Right hindlimb (tissue), 1 donor: ENCODE measurements at regions not wholly inside any gene's neighbourhood (a gene's known extent, or its start where the extent isn't known, plus 50 kb on each side); places are given as distances from the start of the nearest gene placed in this dataset.
"Not testable (repeated sequence)": the region's sequence is repeated elsewhere in the genome, so short reads cannot be mapped to it uniquely, and the experiment has no call there.

Experiments
- DNase-seq: peaks from one replicate; pipeline ENCODE4 v3.0.0-alpha.2; 2018

DNA sequence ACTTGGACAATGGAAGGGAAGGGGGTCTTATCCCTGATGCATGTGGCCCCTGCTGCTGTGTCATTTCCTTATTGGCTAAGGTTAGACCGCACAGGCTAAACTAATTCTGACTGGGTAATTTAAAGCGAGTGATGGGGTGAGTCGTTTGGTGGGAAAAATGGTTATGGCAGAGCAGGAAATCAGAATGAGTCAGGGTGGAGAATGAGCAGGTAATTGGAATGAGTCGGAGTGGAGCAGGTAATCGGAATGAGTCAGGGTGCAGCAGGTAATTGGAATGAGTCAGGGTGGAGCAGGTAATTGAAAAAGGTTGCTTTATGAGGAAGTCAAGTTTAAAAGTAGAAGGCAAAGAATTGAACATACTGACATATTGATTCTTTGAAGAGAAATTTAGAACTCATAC is 901.0 kb downstream of the DSC3 start:
- DNase-seq = not testable (repeated sequence)

- DNase-seq = no peak
These were observed 902.8 kb downstream of the DSC3 start for GRCh38 chr18:30139631-30140287.

DNA sequence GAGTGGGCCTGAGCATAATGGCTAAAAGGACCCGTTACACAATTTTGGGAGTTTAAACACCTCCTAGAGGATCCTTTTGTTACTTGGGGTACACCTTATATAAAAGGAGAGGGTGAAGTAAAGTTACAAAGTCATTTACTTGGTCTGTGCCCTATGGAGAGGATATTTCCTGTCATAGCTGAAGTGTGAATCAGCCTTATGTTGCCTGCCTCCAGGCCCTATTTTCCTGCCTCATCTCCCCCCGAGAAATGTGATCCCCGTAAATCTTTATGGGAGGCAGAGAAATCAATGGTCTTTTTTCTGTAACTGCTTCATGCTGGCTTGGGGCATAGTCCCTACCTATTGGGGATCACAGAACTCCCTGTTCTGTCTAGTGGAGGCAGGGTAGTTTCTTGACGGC is 906.6 kb downstream of the DSC3 start:
- no peak for DNase-seq

GRCh38 chr18:30134020-30134419 is 908.5 kb downstream of the DSC3 start:
- no peak for DNase-seq

DNA sequence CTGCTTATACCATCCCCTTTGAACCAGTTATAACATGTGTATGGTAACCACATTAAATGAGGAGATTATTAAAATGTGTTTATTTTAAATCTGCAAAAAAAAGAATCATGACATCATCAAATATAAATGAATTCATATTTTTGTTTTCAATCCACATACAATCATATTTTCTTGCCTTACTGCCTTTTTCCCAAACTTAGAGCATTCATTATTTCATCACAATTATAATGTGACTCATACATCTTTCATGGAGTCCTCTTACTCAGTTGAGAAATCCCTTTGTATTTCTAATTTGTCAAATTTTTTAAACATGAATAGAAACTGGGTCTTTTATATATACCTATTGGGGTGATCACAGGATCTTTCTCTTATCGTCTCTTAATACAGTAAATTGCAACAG is 909.6 kb downstream of the DSC3 start:
- no peak for DNase-seq

DNA sequence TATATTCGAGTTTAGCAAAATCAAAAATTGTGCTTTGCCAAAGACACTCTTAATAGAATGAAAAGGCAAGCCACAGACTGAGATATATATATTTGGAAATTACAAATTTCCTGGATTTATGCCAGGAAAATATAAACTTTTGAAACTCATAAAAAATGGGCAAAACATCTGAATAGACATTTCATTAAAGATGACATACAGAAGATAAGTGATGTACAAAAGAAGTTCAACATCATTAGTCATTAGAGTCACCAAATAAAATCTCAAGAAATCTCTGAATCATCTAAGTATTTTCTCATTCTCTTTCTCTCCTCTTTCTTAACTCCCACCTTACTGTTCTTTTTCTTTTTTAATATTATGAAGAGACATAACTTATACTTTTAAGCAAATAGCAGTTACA is 921.1 kb downstream of the DSC3 start:
- no peak for DNase-seq

DNA sequence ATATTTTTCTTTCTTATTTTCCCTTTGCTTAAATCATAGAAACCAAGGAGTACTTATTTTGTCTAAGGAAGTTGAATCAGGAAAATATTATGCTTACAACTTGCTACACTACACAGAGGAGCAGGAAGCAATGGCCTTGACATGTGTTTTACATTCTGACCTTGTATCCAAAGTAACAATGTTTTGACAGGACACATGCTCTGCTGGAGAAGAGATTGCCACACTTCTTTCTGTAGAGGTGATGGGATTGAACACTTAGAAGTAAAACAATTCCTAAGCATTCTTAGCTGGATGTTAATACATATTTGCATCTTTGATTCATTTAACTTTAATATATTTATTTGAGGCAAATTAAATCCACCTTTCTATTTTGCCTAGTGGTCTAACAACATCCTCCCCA is 929.1 kb downstream of the DSC3 start:
- no peak for DNase-seq

GRCh38 chr18:30106356-30106755 is 936.2 kb downstream of the DSC3 start:
- no peak for DNase-seq

GRCh38 chr18:30103881-30104280 is 938.7 kb downstream of the DSC3 start:
- no peak for DNase-seq

- no peak for DNase-seq
These were observed 945.7 kb downstream of the DSC3 start for GRCh38 chr18:30096796-30097195.

- no peak for DNase-seq
These were observed 948.0 kb downstream of the DSC3 start for GRCh38 chr18:30094556-30094955.

DNA sequence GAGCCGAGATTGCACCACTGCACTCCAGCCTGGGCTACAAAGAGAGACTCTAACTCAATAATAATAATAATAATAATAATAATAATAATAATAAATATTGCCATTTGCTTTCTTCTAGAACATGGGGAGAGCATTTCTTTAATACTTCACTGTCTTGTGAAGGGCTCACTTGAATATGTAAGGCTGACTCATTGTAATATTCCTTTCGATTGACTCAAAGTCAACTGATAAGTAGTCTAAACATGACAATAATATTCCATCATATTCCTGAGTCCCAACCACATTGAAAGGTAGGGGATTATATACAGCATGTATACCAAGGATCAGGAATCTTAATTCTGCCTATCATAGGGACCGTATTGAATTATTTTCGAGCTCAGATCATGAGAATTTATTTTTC is 949.2 kb downstream of the DSC3 start:
- no peak for DNase-seq

DNA sequence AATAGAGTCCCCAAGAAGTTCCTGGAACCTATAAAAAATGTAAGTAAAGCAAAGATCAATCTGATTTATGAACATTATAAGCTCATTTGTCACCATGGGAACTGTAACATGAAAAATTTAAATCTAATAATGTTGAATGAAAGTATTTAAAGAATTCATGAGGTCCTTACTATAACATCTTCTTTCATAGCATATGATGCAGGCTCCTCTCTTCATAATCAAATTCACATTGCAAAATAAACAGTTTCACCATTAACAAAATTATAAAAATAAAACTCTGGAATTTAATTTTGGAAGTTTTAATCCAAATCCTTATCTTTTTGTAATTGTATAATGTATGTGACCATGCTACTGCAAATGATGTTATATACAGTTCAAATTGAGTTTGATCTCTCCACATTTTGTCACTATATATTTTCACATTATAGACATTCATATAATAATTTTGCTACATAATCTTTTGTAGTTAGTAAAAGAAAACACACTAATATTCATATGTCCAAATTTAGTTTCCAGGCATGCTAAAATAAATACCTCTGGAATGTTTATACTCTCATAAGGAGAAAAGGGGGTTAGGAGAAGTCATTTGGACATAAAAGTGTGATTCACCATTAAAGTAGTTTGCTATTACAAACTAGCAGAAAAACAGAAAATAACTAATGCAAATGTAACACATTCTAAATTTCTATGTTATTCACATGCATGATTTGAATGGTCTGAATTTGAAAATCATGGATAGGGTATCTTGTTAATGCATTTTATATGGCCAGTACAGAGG is 954.1 kb downstream of the DSC3 start:
- no peak for DNase-seq

- no peak for DNase-seq
These were observed 956.2 kb downstream of the DSC3 start for GRCh38 chr18:30086351-30086750.

GRCh38 chr18:30081122-30081521 is 961.4 kb downstream of the DSC3 start:
- no peak for DNase-seq

DNA sequence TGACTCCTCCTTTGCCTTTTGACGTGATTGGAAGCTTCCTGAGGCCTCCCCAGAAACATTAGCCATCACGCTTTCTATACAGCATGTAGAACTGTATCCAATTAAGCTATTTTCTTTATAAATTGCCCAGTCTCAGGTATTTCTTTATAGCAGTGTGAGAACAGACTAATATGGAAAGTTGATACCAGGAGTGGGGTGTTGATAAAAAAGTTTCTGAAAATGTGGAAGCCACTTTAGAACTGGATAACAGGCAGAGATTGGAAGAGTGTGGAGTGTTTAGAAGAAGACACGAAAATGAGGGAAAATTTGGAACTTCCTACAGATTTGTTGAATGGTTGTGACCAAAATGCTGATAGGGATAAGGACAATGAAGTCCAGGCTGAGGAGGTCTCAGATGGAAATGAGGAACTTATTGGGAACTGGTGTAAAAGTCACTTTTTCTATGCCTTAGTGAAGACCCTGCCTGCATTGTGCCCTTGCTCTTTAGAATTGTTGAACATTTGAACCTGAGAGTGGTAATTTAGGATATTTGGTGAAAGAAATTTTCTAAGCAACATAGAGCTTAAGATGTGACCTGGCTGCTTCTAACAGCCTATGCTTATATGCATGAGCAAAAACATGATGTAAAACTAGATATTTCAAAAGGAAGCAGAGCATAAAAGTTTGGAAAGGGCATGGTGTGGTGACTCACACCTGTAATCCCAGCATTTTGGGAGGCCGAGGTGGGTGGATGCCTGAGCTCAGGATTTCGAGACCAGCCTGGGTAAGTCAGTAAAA is 969.7 kb downstream of the DSC3 start:
- DNase-seq = no peak

DNA sequence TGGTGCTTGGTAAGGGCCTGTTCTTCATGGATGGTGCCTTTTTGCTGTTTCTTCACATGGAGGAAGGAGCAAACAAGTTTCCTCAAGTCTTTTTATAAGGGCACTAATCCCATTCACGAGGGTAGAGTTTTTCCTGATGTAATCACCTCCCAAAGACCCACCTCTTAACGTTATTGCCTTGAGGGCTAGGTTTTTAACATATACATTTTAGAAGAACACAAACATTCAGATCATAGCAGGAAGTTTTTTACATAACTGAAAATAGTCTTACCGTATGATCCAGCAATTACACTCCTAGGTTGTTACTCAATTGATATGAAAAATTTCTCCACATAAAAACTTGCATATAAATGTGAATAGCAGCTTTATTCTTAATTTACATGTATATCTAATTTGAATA is 976.3 kb downstream of the DSC3 start:
- DNase-seq = no peak

DNA sequence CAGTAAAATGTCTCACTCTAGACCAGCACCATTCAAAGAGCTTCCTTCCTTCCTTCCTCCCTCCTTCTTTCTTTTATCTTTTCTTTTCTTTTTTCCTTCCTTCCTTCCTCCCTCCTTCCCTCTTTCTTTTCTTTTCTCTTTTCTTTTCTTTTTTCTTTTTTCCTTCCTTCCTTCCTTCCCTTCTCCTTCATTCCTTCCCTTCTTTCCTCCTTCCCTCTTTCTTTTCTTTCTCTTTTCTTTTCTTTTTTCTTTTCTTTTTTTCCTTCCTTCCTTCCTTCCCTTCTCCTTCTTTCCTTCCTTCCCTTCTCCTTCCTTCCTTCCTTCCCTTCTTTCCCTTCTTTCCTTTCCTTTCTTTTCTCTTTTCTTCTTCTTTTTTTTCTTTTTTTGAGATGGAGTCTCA is 985.1 kb downstream of the DSC3 start:
- no peak for DNase-seq

DNA sequence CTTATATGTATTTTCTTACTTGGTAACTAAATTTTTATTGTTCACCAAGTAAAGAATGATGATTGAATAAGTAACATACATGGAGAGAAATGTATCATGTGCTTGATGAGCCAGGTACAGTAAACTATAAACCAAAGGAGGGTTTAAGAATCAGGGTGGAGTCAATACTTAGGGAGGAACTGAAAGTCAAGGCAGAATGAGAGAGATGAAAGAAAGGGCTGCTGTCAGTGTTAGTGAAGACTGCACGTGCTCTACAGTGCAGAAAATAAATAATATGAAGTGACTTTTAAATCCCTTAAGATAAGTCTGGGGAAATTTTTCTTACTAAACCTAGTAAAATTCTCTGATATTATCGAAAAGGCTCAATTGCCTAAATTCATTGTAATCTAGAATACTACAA is 986.0 kb downstream of the DSC3 start:
- no peak for DNase-seq

- no peak for DNase-seq
These were observed 998.0 kb downstream of the DSC3 start for GRCh38 chr18:30044496-30044895.

- no peak for DNase-seq
These were observed 1003.3 kb downstream of the DSC3 start for GRCh38 chr18:30039201-30039600.

GRCh38 chr18:30034818-30035217 is 1007.7 kb downstream of the DSC3 start:
- DNase-seq = no peak

DNA sequence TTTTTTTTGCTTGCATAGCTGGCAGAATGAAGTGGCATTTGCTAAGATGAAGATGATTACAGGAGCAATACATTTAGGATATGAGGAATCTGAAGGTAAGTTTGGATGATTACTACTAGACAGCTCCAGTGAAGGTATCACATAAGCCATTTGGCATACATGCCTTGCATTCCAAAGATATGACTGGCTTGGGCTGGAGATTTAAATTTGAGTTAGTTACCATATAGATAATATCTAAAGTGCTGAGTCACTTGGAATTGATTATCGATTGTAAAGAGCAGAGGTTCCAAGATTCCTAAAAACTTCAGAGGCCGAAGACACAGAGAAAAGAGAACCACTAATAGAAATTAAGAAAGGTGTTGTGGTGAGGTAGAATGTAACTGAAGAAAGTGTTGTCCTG is 1026.4 kb downstream of the DSC3 start:
- no peak for DNase-seq

GRCh38 chr18:30004965-30005364 is 1037.6 kb downstream of the DSC3 start:
- no peak for DNase-seq
